ENCODE measurements at regions not wholly inside any gene's neighbourhood (a gene's known extent, or its start where the extent isn't known, plus 50 kb on each side); places are given as distances from the start of the nearest gene placed in this dataset.

DNA sequence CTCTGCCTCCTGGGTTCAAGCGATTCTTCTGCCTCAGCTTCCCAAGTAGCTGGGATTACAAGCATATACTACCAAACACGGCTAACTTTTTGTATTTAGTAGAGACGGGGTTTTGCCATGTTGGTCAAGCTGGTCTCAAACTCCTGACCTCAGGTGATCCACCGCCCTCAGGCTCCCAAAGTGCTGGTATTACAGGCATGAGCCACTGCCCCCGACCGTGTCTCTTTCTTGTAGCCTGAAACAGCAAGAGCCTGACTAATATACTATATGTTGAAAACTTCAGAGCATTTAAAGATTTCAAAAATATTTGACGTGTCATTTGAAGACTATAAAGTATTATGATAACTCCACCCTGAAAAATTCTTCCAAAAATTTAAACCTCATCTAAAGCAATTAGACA lies 71.7 kb upstream of the ZNF648 start:
- TF ChIP-seq POLR2A (IDR thresholded peaks at IDR 0.05) = no peak
- no peak for TF ChIP-seq EP300 (IDR thresholded peaks at IDR 0.05)
- TF ChIP-seq, protein P1, sequence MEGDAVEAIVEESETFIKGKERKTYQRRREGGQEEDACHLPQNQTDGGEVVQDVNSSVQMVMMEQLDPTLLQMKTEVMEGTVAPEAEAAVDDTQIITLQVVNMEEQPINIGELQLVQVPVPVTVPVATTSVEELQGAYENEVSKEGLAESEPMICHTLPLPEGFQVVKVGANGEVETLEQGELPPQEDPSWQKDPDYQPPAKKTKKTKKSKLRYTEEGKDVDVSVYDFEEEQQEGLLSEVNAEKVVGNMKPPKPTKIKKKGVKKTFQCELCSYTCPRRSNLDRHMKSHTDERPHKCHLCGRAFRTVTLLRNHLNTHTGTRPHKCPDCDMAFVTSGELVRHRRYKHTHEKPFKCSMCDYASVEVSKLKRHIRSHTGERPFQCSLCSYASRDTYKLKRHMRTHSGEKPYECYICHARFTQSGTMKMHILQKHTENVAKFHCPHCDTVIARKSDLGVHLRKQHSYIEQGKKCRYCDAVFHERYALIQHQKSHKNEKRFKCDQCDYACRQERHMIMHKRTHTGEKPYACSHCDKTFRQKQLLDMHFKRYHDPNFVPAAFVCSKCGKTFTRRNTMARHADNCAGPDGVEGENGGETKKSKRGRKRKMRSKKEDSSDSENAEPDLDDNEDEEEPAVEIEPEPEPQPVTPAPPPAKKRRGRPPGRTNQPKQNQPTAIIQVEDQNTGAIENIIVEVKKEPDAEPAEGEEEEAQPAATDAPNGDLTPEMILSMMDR (IDR thresholded peaks at IDR 0.05) = no peak

All from ovary (tissue), 3 donors.